Mucosa of stomach (tissue), 1 donor: ENCODE measurements at regions not wholly inside any gene's neighbourhood (a gene's known extent, or its start where the extent isn't known, plus 50 kb on each side); places are given as distances from the start of the nearest gene placed in this dataset.
"Not testable (repeated sequence)": the region's sequence is repeated elsewhere in the genome, so short reads cannot be mapped to it uniquely, and the experiment has no call there.

Experiments used
- H3K27me3 ChIP-seq: one replicate; pipeline ENCODE4 v1.7.0; 2013; ENCODE audit warnings: mild to moderate bottlenecking, low read length; ENCODE audit not compliant: control insufficient read depth, insufficient read depth
- H3K36me3 ChIP-seq: one replicate; pipeline ENCODE4 v1.7.0; 2013; ENCODE audit warnings: low read length; ENCODE audit not compliant: control insufficient read depth, insufficient read depth
- H3K4me1 ChIP-seq: one replicate; pipeline ENCODE4 v1.7.0; 2013; ENCODE audit warnings: mild to moderate bottlenecking, low read length; ENCODE audit not compliant: control insufficient read depth, insufficient read depth
- H3K4me3 ChIP-seq: one replicate; pipeline ENCODE4 v1.7.0; 2013; ENCODE audit warnings: low read length
- H3K9ac ChIP-seq: one replicate; pipeline ENCODE4 v1.7.0; 2013; ENCODE audit warnings: mild to moderate bottlenecking, low read length, moderate library complexity
- H3K9me3 ChIP-seq: one replicate; pipeline ENCODE4 v1.7.0; 2013; ENCODE audit warnings: mild to moderate bottlenecking, low read length, moderate library complexity; ENCODE audit not compliant: control insufficient read depth
- donor health status: Pancreatic carcinoma.

GRCh38 chr5:68682400-68683160 lies 411.2 kb upstream of the SLC30A5 start:
- Histone ChIP-seq H3K9me3 (no peaks in the 10 kb centered on the region), H3K4me1 (peaks cover 13% of the 10 kb centered on the region), H3K9ac (no peak overlapping the region), H3K36me3 (no peaks in the 10 kb centered on the region), H3K4me3 (no peak overlapping the region), H3K27me3 (no peaks in the 10 kb centered on the region)

DNA sequence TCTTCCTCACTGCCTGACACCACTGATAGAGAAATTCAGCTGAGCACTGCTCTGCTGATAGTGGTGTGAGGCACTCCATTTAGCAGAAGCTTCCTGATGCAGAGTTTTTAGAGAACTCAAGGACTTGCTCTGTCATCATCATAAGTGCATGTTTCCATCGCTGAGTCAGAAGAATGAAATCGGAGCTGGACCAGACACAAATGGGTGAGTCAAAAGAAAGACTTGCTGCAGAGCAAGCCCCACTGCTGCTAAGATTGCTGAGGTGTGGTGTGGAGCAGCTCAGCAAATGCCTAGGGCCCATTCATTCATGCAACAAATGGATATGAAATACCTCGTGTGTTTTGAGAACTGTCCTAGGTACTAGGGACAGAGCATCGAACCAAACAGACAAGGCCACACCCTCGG lies 410.2 kb upstream of the SLC30A5 start:
- Histone ChIP-seq H3K27me3 (no peaks in the 10 kb centered on the region), H3K4me3 (no peak overlapping the region), H3K9ac (no peak overlapping the region), H3K9me3 (no peaks in the 10 kb centered on the region), H3K36me3 (no peaks in the 10 kb centered on the region), H3K4me1 (peaks cover 13% of the 10 kb centered on the region)

GRCh38 chr5:68685863-68686262 lies 408.0 kb upstream of the SLC30A5 start:
- peaks cover 13% of the 10 kb centered on the region for H3K4me1 ChIP-seq
- no peaks in the 10 kb centered on the region for H3K9me3 ChIP-seq
- no peaks in the 10 kb centered on the region for H3K27me3 ChIP-seq
- no peak overlapping the region for H3K9ac ChIP-seq
- no peak overlapping the region for H3K4me3 ChIP-seq
- no peaks in the 10 kb centered on the region for H3K36me3 ChIP-seq

- Histone ChIP-seq H3K27me3 (no peaks in the 10 kb centered on the region), H3K4me1 (no peaks in the 10 kb centered on the region), H3K4me3 (no peak overlapping the region), H3K9me3 (no peaks in the 10 kb centered on the region), H3K9ac (no peak overlapping the region), H3K36me3 (no peaks in the 10 kb centered on the region)
Observed at GRCh38 chr5:68688547-68688946, 405.3 kb upstream of the SLC30A5 start.

GRCh38 chr5:68689010-68689409 lies 404.8 kb upstream of the SLC30A5 start:
- H3K9me3 ChIP-seq, result no peaks in the 10 kb centered on the region
- H3K4me1 ChIP-seq, result no peaks in the 10 kb centered on the region
- no peaks in the 10 kb centered on the region for H3K36me3 ChIP-seq
- no peak overlapping the region for H3K4me3 ChIP-seq
- no peaks in the 10 kb centered on the region for H3K27me3 ChIP-seq
- H3K9ac ChIP-seq, result no peak overlapping the region

GRCh38 chr5:68691874-68692273 lies 401.9 kb upstream of the SLC30A5 start:
- not testable (repeated sequence) for H3K4me3 ChIP-seq, H3K27me3 ChIP-seq, H3K36me3 ChIP-seq, H3K9me3 ChIP-seq, H3K9ac ChIP-seq, H3K4me1 ChIP-seq

DNA sequence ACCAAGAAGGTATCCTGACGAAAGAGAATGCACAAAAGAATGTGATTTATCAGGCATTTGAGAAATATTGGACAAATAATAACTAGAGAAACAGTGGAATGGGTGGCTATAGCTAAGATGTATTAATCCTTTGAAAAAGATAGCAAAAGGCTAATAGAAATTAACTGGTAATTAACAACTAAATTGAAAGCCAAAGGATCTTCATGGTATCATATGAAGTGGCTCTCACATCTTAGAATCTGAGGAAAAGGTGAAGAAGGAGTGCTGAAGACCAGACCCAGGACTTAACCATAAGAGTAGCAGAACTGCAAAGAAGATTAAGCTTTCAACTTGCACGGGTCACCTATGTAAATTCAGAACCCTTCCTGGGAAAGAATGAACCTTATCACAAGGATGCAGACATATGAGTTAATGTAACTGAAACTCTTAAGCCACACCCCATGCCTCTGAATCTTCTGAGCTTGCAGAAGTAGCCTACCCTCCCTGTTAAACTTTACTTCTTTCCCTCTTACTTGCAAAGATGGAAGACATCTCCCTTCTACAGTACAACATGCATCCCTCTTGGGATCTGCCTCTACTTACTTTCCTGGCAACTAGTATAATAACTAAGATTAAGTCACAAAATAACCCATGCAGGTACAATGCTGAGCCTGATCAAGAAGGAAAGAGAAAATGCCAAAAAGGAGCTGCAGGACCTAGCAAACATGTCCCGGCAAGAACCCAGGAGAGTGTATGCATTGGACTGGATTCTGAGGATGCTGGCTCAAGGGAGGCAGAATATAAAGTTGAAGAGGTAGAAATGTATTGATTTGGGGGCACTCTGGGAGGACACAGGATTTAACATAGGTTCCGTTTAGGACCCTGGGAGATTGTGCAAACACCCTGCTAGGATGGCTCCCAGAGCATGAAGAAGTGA lies 395.5 kb upstream of the SLC30A5 start:
- Histone ChIP-seq H3K9me3 (no peaks in the 10 kb centered on the region), H3K27me3 (no peaks in the 10 kb centered on the region), H3K36me3 (no peaks in the 10 kb centered on the region), H3K9ac (no peak overlapping the region), H3K4me1 (no peaks in the 10 kb centered on the region), H3K4me3 (no peak overlapping the region)

DNA sequence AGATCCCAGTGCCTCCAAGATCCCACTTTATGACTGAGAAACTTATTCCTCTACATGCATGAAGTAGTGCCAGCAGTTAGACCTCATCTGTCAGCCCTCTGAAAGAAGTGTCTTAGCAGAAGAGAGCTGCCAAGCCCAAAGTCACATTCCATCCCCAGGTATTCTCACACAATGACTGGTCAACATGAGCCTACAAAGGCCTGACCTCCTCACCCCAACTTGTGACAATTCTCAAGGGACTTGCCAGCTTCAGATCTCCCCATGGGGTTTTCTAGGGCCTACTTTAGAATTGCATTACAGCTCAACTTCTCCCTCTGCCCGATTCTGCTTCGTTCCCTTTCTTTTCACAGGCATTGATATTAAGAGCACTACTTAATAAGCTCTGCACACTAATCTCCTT lies 393.8 kb upstream of the SLC30A5 start:
- H3K27me3 ChIP-seq, result no peaks in the 10 kb centered on the region
- no peaks in the 10 kb centered on the region for H3K36me3 ChIP-seq
- H3K9ac ChIP-seq, result no peak overlapping the region
- H3K4me1 ChIP-seq, result no peaks in the 10 kb centered on the region
- H3K4me3 ChIP-seq, result no peak overlapping the region
- no peaks in the 10 kb centered on the region for H3K9me3 ChIP-seq

DNA sequence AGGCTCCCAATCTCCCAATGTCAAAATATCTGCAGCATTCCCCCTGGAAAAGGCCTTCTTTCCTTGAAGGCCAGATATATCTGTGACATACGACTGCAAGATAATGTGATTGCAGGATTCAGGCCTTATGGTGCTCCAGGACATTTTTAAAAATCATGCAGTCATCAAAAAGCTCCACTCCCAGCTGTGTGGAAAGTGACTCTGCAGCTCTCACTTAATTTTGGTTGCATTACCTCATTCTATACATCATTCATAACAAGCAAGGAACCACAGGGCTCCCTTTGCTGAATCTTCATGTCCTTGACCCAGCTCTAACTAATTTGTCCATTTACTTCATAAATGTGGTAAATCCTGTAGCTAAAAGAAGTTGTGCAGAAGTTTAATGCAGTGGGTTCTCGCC lies 386.2 kb upstream of the SLC30A5 start:
- Histone ChIP-seq H3K4me3 (no peak overlapping the region), H3K27me3 (no peaks in the 10 kb centered on the region), H3K9me3 (no peaks in the 10 kb centered on the region), H3K36me3 (no peaks in the 10 kb centered on the region), H3K4me1 (no peaks in the 10 kb centered on the region), H3K9ac (no peak overlapping the region)

GRCh38 chr5:68708156-68708841 lies 385.5 kb upstream of the SLC30A5 start:
- no peaks in the 10 kb centered on the region for H3K27me3 ChIP-seq
- H3K4me3 ChIP-seq, result no peak overlapping the region
- H3K9ac ChIP-seq, result no peak overlapping the region
- H3K4me1 ChIP-seq, result no peaks in the 10 kb centered on the region
- no peaks in the 10 kb centered on the region for H3K9me3 ChIP-seq
- H3K36me3 ChIP-seq, result no peaks in the 10 kb centered on the region

GRCh38 chr5:68708842-68709170 lies 385.0 kb upstream of the SLC30A5 start:
- Histone ChIP-seq H3K4me3 (no peak overlapping the region), H3K9ac (no peak overlapping the region), H3K9me3 (no peaks in the 10 kb centered on the region)

GRCh38 chr5:68709239-68709638 lies 384.6 kb upstream of the SLC30A5 start:
- H3K36me3 ChIP-seq, result no peaks in the 10 kb centered on the region
- H3K9me3 ChIP-seq, result no peaks in the 10 kb centered on the region
- no peak overlapping the region for H3K4me3 ChIP-seq

More at GRCh38 chr5:68708842-68709170, 385.0 kb upstream of the SLC30A5 start:
- Histone ChIP-seq H3K4me1 (no peaks in the 10 kb centered on the region), H3K27me3 (no peaks in the 10 kb centered on the region), H3K36me3 (no peaks in the 10 kb centered on the region)

More at GRCh38 chr5:68709239-68709638, 384.6 kb upstream of the SLC30A5 start:
- Histone ChIP-seq H3K27me3 (no peaks in the 10 kb centered on the region), H3K9ac (no peak overlapping the region), H3K4me1 (no peaks in the 10 kb centered on the region)
